IMR-90 (cell line): ENCODE measurements at regions not wholly inside any gene's neighbourhood (a gene's known extent, or its start where the extent isn't known, plus 50 kb on each side); places are given as distances from the start of the nearest gene placed in this dataset.

ENCODE experiments used
- BHLHE40 ChIP-seq: fragments of 150-350 bp; IDR thresholded peaks from 2 replicates; pipeline ENCODE4 v1.6.1; 2016; ENCODE audit warnings: mild to moderate bottlenecking, low read depth, low read length
- CEBPB ChIP-seq: IDR thresholded peaks from 2 replicates; pipeline ENCODE4 v1.6.1; 2012; ENCODE audit warnings: low read depth, low read length, improper control_type of control experiment
- CHD1 ChIP-seq: IDR thresholded peaks from 2 replicates; pipeline ENCODE4 v1.6.1; 2012; ENCODE audit warnings: low read depth, low read length, improper control_type of control experiment
- FOS ChIP-seq: fragments of 150-350 bp; IDR thresholded peaks from 2 replicates; pipeline ENCODE4 v1.6.1; 2016; ENCODE audit warnings: low read depth, low read length
- MAZ ChIP-seq: IDR thresholded peaks from 2 replicates; pipeline ENCODE4 v1.6.1; 2012; ENCODE audit warnings: low read depth, mild to moderate bottlenecking, low read length, improper control_type of control experiment, moderate library complexity, borderline replicate concordance
- POLR2A ChIP-seq: IDR thresholded peaks from 2 replicates; pipeline ENCODE4 v1.6.1; 2012; ENCODE audit warnings: mild to moderate bottlenecking, low read depth, low read length
- RAD21 ChIP-seq: IDR thresholded peaks from 2 replicates; pipeline ENCODE4 v1.6.1; 2012; ENCODE audit warnings: low read length, improper control_type of control experiment
- RCOR1 ChIP-seq: IDR thresholded peaks from 2 replicates; pipeline ENCODE4 v1.6.1; 2012; ENCODE audit warnings: mild to moderate bottlenecking, low read length, improper control_type of control experiment; ENCODE audit not compliant: insufficient replicate concordance
- TF ChIP-seq, protein P1 (sequence below): conservative IDR thresholded peaks from 2 replicates; pipeline ENCODE4 v1.5.1; 2012; ENCODE audit warnings: mild to moderate bottlenecking, low read depth, low read length, improper control_type of control experiment

DNA sequence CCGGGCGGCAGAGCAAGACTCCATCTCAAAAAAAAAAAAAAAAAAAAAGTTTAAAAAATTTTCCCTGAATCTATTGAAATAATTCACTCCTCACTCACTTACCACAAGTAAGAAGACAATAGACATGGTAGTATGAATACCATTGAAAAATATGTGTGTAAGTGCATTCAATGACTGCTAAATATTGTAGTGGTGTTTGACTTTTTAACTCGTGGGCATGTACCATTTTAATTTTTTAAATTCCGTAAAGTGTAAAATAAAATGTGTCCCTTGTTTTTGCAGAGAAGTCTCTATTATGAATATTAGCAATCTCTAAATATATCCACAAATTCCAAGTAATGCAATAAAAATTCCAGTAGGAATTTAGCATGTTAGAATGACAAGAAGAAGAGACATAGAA, 134.1 kb downstream of the COPS8 start:
- no peak for TF ChIP-seq CEBPB
- TF ChIP-seq, protein P1, sequence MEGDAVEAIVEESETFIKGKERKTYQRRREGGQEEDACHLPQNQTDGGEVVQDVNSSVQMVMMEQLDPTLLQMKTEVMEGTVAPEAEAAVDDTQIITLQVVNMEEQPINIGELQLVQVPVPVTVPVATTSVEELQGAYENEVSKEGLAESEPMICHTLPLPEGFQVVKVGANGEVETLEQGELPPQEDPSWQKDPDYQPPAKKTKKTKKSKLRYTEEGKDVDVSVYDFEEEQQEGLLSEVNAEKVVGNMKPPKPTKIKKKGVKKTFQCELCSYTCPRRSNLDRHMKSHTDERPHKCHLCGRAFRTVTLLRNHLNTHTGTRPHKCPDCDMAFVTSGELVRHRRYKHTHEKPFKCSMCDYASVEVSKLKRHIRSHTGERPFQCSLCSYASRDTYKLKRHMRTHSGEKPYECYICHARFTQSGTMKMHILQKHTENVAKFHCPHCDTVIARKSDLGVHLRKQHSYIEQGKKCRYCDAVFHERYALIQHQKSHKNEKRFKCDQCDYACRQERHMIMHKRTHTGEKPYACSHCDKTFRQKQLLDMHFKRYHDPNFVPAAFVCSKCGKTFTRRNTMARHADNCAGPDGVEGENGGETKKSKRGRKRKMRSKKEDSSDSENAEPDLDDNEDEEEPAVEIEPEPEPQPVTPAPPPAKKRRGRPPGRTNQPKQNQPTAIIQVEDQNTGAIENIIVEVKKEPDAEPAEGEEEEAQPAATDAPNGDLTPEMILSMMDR: no peak
- no peak for TF ChIP-seq CHD1
- no peak for TF ChIP-seq MAZ
- no peak for TF ChIP-seq RAD21
- TF ChIP-seq BHLHE40: no peak
- TF ChIP-seq POLR2A: no peak
- no peak for TF ChIP-seq RCOR1
- no peak for TF ChIP-seq FOS
